ENCODE measurements at regions not wholly inside any gene's neighbourhood (a gene's known extent, or its start where the extent isn't known, plus 50 kb on each side); places are given as distances from the start of the nearest gene placed in this dataset.

GRCh38 chr11:106391771-106392420 is 314.4 kb downstream of the AASDHPPT start:
- peak; percentile 4 for DNase-seq (ENCODE audit: low read depth, low spot score)
- Histone ChIP-seq H4K20me1 (replicated peaks; ENCODE audit: control insufficient read depth, extremely low read depth, insufficient read depth, low read length) (no peaks in the 10 kb centered on the region), H3K27me3 (ENCODE audit: control insufficient read depth in 2 of 2, insufficient read depth in 2 of 2, low read length in 2 of 2) (no peaks in the 10 kb centered on the region), H3K27ac (ENCODE audit: insufficient read depth, low read depth, low read length) (peak overlapping the region; percentile 34), H3K9ac (replicated peaks; ENCODE audit: extremely low read depth, insufficient read depth, low read length) (no peak overlapping the region), H3K4me2 (ENCODE audit: insufficient read depth, low read length) (no peak overlapping the region), H3K79me2 (ENCODE audit: control insufficient read depth, insufficient read depth, low read length) (no peaks in the 10 kb centered on the region), H3K36me3 (ENCODE audit: control insufficient read depth in 2 of 2, extremely low read depth in 1 of 2, insufficient read depth in 2 of 2, low read length in 2 of 2) (no peaks in the 10 kb centered on the region), H2AFZ (ENCODE audit: low read depth, low read length) (no peak overlapping the region), H3K4me1 (ENCODE audit: control insufficient read depth, extremely low read depth, insufficient read depth, low read length) (peaks cover 3% of the 10 kb centered on the region), H3K9me3 (replicated peaks; ENCODE audit: control insufficient read depth, insufficient read depth, low read length) (peaks cover 4% of the 10 kb centered on the region), H3K9me1 (replicated peaks; ENCODE audit: control insufficient read depth, extremely low read depth, insufficient read depth, low read length) (no peaks in the 10 kb centered on the region), H3K4me3 (replicated peaks in 1 of 3; ENCODE audit: insufficient read depth in 1 of 3, low read depth in 1 of 3, low read length in 3 of 3) (no peak overlapping the region)
- TF ChIP-seq FOS (IDR thresholded peaks at IDR 0.05; ENCODE audit: borderline replicate concordance, insufficient read depth, low read length) (no peak), GATA2 (IDR thresholded peaks at IDR 0.05; ENCODE audit: insufficient read depth, insufficient read length, low read depth, low read length) (no peak), MAX (IDR thresholded peaks at IDR 0.05; ENCODE audit: insufficient read depth, insufficient read length) (no peak), EZH2 (IDR thresholded peaks at IDR 0.05; ENCODE audit: borderline replicate concordance, low read depth, low read length, severe bottlenecking) (no peak), POLR2AphosphoS5 (IDR thresholded peaks at IDR 0.05; ENCODE audit: insufficient read depth, low read depth, low read length) (no peak), POLR2A (IDR thresholded peaks at IDR 0.05; ENCODE audit: low read depth, low read length) (no peak), MYC (IDR thresholded peaks at IDR 0.05; ENCODE audit: low read depth, low read length) (no peak), CTCF (IDR thresholded peaks at IDR 0.05; ENCODE audit: extremely low read depth in 1 of 2, insufficient read depth in 1 of 2, low read depth in 1 of 2, low read length in 2 of 2) (no peak), JUN (IDR thresholded peaks at IDR 0.05; ENCODE audit: borderline replicate concordance, insufficient read depth, insufficient read length, low read depth) (no peak)
- ChIA-PET CTCF (no interaction called here), POLR2A (no interaction called here)
- intact Hi-C loops (cut with micrococcal nuclease) (no loop called here), dilution Hi-C loops (cut with MboI; ENCODE audit: extremely low pct_ligation_motif_present, low sequenced_read_pairs) (no loop called here)
- no TSS peak for BruUV-seq (replicated peaks)
- no peak for FAIRE-seq

Measured in endothelial cell of umbilical vein (primary cell).